GM23338 (cell line): ENCODE measurements at regions not wholly inside any gene's neighbourhood (a gene's known extent, or its start where the extent isn't known, plus 50 kb on each side); places are given as distances from the start of the nearest gene placed in this dataset.

ENCODE experiments used
- ATAC-seq: fragments of 200-7000 bp; cut with Tn5 transposase; 3 replicates; pipeline ENCODE4 v1.9.1; 2020
- DNase-seq: peaks from one replicate; pipeline ENCODE4 v3.0.0-alpha.2; 2015; ENCODE audit warnings: low spot score
- H2AFZ ChIP-seq: fragments of 200-600 bp; sonication (generic); 2 replicates; pipeline ENCODE4 v1.8.0; 2016; ENCODE audit warnings: antibody characterized with exemption, mild to moderate bottlenecking, moderate library complexity
- H3F3A ChIP-seq: fragments of 200-600 bp; sonication (generic); replicated peaks from 2 replicates; pipeline ENCODE4 v1.8.0; 2017; ENCODE audit warnings: antibody characterized with exemption, mixed run types, low read depth
- H3K27ac ChIP-seq: fragments of 200-600 bp; sonication (generic); 2 replicates; pipeline ENCODE4 v1.6.1; 2016; ENCODE audit warnings: low read depth
- H3K27me3 ChIP-seq: fragments of 200-600 bp; sonication (generic); 2 replicates; pipeline ENCODE4 v1.8.0; 2016; ENCODE audit warnings: mild to moderate bottlenecking, mixed run types, moderate library complexity; ENCODE audit not compliant: insufficient read depth
- H3K36me3 ChIP-seq: fragments of 200-600 bp; sonication (generic); 2 replicates; pipeline ENCODE4 v1.8.0; 2016; ENCODE audit warnings: mild to moderate bottlenecking; ENCODE audit not compliant: insufficient read depth
- H3K4me1 ChIP-seq: fragments of 200-600 bp; sonication (generic); 2 replicates; pipeline ENCODE4 v1.8.0; 2016; ENCODE audit warnings: mild to moderate bottlenecking, moderate library complexity; ENCODE audit not compliant: insufficient read depth
- H3K4me2 ChIP-seq: fragments of 200-600 bp; sonication (generic); 2 replicates; pipeline ENCODE4 v1.7.1; 2017; ENCODE audit warnings: mixed run types
- H3K4me3 ChIP-seq: fragments of 200-600 bp; sonication (generic); 2 replicates; pipeline ENCODE4 v1.6.1; 2016; ENCODE audit warnings: mixed run types
- H3K79me2 ChIP-seq: fragments of 200-600 bp; sonication (generic); replicated peaks from 2 replicates; pipeline ENCODE4 v1.8.0; 2017; ENCODE audit warnings: mild to moderate bottlenecking; ENCODE audit not compliant: insufficient read depth
- H3K9me2 ChIP-seq: fragments of 200-600 bp; sonication (generic); 2 replicates; pipeline ENCODE4 v1.8.0; 2017; ENCODE audit not compliant: insufficient read depth
- H4K20me1 ChIP-seq: fragments of 200-600 bp; sonication (generic); replicated peaks from 2 replicates; pipeline ENCODE4 v1.8.0; 2017; ENCODE audit warnings: mild to moderate bottlenecking; ENCODE audit not compliant: insufficient read depth
- H3K27ac Mint-ChIP-seq: 2 replicates; pipeline ENCODE4 v1.8.0; 2020; ENCODE audit warnings: inconsistent platforms, mild to moderate bottlenecking, moderate library complexity, mixed read lengths
- H3K27me3 Mint-ChIP-seq: 3 replicates; pipeline ENCODE4 v1.8.0; 2022; ENCODE audit warnings: low read depth, mild to moderate bottlenecking, moderate library complexity, mixed read lengths, inconsistent platforms; ENCODE audit not compliant: insufficient read depth, poor library complexity
- H3K36me3 Mint-ChIP-seq: 3 replicates; pipeline ENCODE4 v1.8.0; 2021; ENCODE audit warnings: low read depth, mild to moderate bottlenecking, inconsistent platforms, moderate library complexity, mixed read lengths
- H3K4me1 Mint-ChIP-seq: 3 replicates; pipeline ENCODE4 v1.8.0; 2020; ENCODE audit warnings: mild to moderate bottlenecking, inconsistent platforms, mixed read lengths
- H3K4me3 Mint-ChIP-seq: 3 replicates; pipeline ENCODE4 v1.8.0; 2021; ENCODE audit warnings: moderate library complexity, mild to moderate bottlenecking, inconsistent platforms, mixed read lengths
- H3K9me3 Mint-ChIP-seq: 3 replicates; pipeline ENCODE4 v1.8.0; 2020; ENCODE audit warnings: moderate library complexity, mild to moderate bottlenecking, inconsistent platforms, mixed read lengths
- CREB1 ChIP-seq: fragments of 250-450 bp; sonication (Bioruptor Pico); IDR thresholded peaks from 2 replicates; pipeline ENCODE4 v1.5.0; 2020; ENCODE audit warnings: low read depth, mild to moderate bottlenecking, moderate library complexity
- CTCF ChIP-seq, 2 experiments: fragments of 200-600 bp in 1 of 2; sonication (generic) in 1 of 2; conservative IDR thresholded peaks; 2 replicates each; pipeline versions ENCODE4 v1.5.1 to v1.6.1; 2016 to 2017; ENCODE audit warnings: antibody characterized with exemption in 2 of 2, low read depth in 2 of 2, mild to moderate bottlenecking in 2 of 2, moderate library complexity in 1 of 2
- ETS1 ChIP-seq: IDR thresholded peaks from 2 replicates; pipeline ENCODE4 v1.6.1; 2016; ENCODE audit warnings: antibody characterized with exemption
- EZH2 ChIP-seq: fragments of 200-600 bp; sonication (generic); IDR thresholded peaks from one replicate; pipeline ENCODE4 v1.8.0; 2017; ENCODE audit warnings: antibody characterized with exemption, mild to moderate bottlenecking, low read depth; ENCODE audit not compliant: unreplicated experiment
- JUNB ChIP-seq: IDR thresholded peaks from one replicate; pipeline ENCODE4 v1.6.1; 2016; ENCODE audit warnings: antibody characterized with exemption; ENCODE audit not compliant: unreplicated experiment
- NANOG ChIP-seq: IDR thresholded peaks from 2 replicates; pipeline ENCODE4 v1.6.1; 2016; ENCODE audit warnings: antibody characterized with exemption, borderline replicate concordance
- POLR2AphosphoS5 ChIP-seq: IDR thresholded peaks from 2 replicates; pipeline ENCODE4 v1.6.1; 2016; ENCODE audit warnings: antibody characterized with exemption, low read depth
- REST ChIP-seq: IDR thresholded peaks from one replicate; pipeline ENCODE4 v1.6.1; 2018; ENCODE audit warnings: antibody characterized with exemption; ENCODE audit not compliant: unreplicated experiment
- STAT1 ChIP-seq: IDR thresholded peaks from one replicate; pipeline ENCODE4 v1.6.1; 2016; ENCODE audit warnings: antibody characterized with exemption; ENCODE audit not compliant: unreplicated experiment
- ZNF114 ChIP-seq: fragments of 250-450 bp; sonication (Bioruptor Pico); IDR thresholded peaks from 2 replicates; pipeline ENCODE4 v1.5.0; 2020; ENCODE audit warnings: mild to moderate bottlenecking, moderate library complexity
- ZNF331 ChIP-seq: fragments of 250-450 bp; sonication (Bioruptor Pico); IDR thresholded peaks from 2 replicates; pipeline ENCODE4 v1.5.0; 2020; ENCODE audit warnings: low read depth, mild to moderate bottlenecking, moderate library complexity

- Mint-ChIP-seq H3K27me3 (no peaks in the 10 kb centered on the region), H3K27ac (no peak overlapping the region), H3K4me1 (peaks cover 17% of the 10 kb centered on the region), H3K9me3 (peaks cover 3% of the 10 kb centered on the region; the same call in 1 of the 3 replicates), H3K4me3 (no peak overlapping the region), H3K36me3 (peaks cover 5% of the 10 kb centered on the region; the same call in 2 of the 3 replicates)
- no peaks in the 10 kb centered on the region for H3K27me3 ChIP-seq
- no peaks in the 10 kb centered on the region for H3K36me3 ChIP-seq
- H3K4me3 ChIP-seq: no peak overlapping the region
- no peak for DNase-seq
- no peaks in the 10 kb centered on the region for H3K79me2 ChIP-seq
- no peaks in the 10 kb centered on the region for H4K20me1 ChIP-seq
- peaks cover 21% of the 10 kb centered on the region for H3K4me1 ChIP-seq
- H3K9me2 ChIP-seq: no peaks in the 10 kb centered on the region
- no peak overlapping the region for H3K4me2 ChIP-seq
- ATAC-seq: no peak
- H2AFZ ChIP-seq: no peak overlapping the region
- no peak overlapping the region for H3K27ac ChIP-seq
- TF ChIP-seq ZNF331 (CRISPR knock-in tag): no peak
- no peak for TF ChIP-seq NANOG
- TF ChIP-seq POLR2AphosphoS5: no peak
- TF ChIP-seq CREB1: no peak
- no peak for TF ChIP-seq REST
- H3F3A ChIP-seq: no peaks in the 10 kb centered on the region
Observed at GRCh38 chr3:63086190-63086589, 191.9 kb upstream of the SYNPR start.

GRCh38 chr3:63089007-63089750 is 188.9 kb upstream of the SYNPR start:
- H3K4me1 ChIP-seq: peaks cover 33% of the 10 kb centered on the region
- no peaks in the 10 kb centered on the region for H3K9me2 ChIP-seq
- H3K79me2 ChIP-seq: no peaks in the 10 kb centered on the region
- no peaks in the 10 kb centered on the region for H3F3A ChIP-seq
- ATAC-seq: no peak
- H3K36me3 ChIP-seq: no peaks in the 10 kb centered on the region
- Mint-ChIP-seq H3K27ac (no peak overlapping the region), H3K9me3 (no peaks in the 10 kb centered on the region), H3K36me3 (no peaks in the 10 kb centered on the region), H3K4me3 (no peak overlapping the region), H3K4me1 (peaks cover 34% of the 10 kb centered on the region), H3K27me3 (no peaks in the 10 kb centered on the region)
- no peaks in the 10 kb centered on the region for H4K20me1 ChIP-seq
- H3K4me2 ChIP-seq: peak overlapping the region; percentile 58; the same call in 1 of the 2 replicates
- H3K4me3 ChIP-seq: no peak overlapping the region
- no peaks in the 10 kb centered on the region for H3K27me3 ChIP-seq
- DNase-seq: no peak
- no peak overlapping the region for H3K27ac ChIP-seq
- no peak overlapping the region for H2AFZ ChIP-seq
- no peak for TF ChIP-seq POLR2AphosphoS5
- no peak for TF ChIP-seq NANOG
- TF ChIP-seq CREB1: no peak
- no peak for TF ChIP-seq EZH2
- no peak for TF ChIP-seq STAT1
- TF ChIP-seq CTCF (conservative IDR thresholded peaks at IDR 0.05; ENCODE audit: low read depth in 2 of 2): no peak
- TF ChIP-seq REST: no peak
- TF ChIP-seq JUNB: no peak
- no peak for TF ChIP-seq ZNF114 (CRISPR knock-in tag)
- TF ChIP-seq ETS1: no peak
